Right lobe of liver (tissue), 4 donors: ENCODE measurements at regions not wholly inside any gene's neighbourhood (a gene's known extent, or its start where the extent isn't known, plus 50 kb on each side); places are given as distances from the start of the nearest gene placed in this dataset.

ENCODE experiments used
- POLR2A ChIP-seq: fragments of 450-650 bp; IDR thresholded peaks from one replicate; pipeline ENCODE4 v1.6.1; 2017; ENCODE audit warnings: antibody characterized with exemption, mild to moderate bottlenecking
- TF ChIP-seq, protein P1 (sequence below), 4 donors: fragments of 200-600 bp in 3 of 4; fragments of 450-650 bp in 1 of 4; IDR thresholded peaks; one replicate each; pipeline versions ENCODE4 v1.5.1 to v1.8.0; 2016 to 2022; ENCODE audit warnings: antibody characterized with exemption in 4 of 4, mild to moderate bottlenecking in 2 of 4
- donor health status: DM: no; HTN: no; CAD: no.
- donor health status: DM: no; HTN: no; CAD: no.
- donor health status: DM: no; HTN: yes; CAD: no.

DNA sequence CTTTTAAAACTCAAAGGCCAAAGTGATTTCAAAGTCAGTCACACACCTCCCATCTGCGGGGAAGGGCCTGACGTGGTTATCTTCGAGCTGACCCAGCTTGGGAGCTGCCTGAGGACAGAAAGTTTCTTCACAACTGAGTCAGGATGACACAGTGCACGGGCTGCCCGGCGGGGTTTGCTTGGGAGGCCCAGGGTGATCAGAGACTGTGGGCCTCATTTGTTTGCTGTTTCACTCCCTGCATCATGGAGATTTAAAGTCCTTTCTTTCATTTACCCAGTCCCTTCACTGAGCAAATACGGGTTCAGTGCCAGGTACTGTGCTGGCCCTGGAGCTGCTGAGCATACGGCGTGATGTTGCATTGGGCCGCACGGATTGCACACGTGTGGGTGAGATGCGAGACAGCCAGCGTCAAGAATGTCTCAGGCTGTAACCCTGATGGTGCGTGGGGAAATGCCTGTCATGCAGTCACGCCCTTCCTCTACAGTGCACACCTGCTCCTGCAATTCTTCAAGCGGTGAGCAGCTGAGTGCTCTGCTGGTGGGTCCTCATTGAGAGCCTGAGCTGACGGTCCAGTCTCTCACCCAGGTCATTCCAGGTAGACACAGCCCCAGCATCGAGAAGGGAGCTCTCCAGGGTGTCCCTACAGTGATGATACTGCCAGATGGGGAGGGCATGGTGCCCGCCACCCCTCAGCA, 82.7 kb upstream of the PMEPA1 start:
- TF ChIP-seq, protein P1, sequence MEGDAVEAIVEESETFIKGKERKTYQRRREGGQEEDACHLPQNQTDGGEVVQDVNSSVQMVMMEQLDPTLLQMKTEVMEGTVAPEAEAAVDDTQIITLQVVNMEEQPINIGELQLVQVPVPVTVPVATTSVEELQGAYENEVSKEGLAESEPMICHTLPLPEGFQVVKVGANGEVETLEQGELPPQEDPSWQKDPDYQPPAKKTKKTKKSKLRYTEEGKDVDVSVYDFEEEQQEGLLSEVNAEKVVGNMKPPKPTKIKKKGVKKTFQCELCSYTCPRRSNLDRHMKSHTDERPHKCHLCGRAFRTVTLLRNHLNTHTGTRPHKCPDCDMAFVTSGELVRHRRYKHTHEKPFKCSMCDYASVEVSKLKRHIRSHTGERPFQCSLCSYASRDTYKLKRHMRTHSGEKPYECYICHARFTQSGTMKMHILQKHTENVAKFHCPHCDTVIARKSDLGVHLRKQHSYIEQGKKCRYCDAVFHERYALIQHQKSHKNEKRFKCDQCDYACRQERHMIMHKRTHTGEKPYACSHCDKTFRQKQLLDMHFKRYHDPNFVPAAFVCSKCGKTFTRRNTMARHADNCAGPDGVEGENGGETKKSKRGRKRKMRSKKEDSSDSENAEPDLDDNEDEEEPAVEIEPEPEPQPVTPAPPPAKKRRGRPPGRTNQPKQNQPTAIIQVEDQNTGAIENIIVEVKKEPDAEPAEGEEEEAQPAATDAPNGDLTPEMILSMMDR (IDR thresholded peaks at IDR 0.05), result no peak
- no peak for TF ChIP-seq POLR2A
